Upper lobe of left lung (tissue), 4 donors: ENCODE measurements at regions not wholly inside any gene's neighbourhood (a gene's known extent, or its start where the extent isn't known, plus 50 kb on each side); places are given as distances from the start of the nearest gene placed in this dataset.

Source experiments
- CTCF ChIP-seq, 6 experiments: fragments of 450-650 bp in 4 of 6; fragments of 200-600 bp in 2 of 6; sonication (generic) in 2 of 6; IDR thresholded peaks; one replicate each; pipeline ENCODE4 v1.5.1; 2016 to 2019; ENCODE audit warnings: antibody characterized with exemption in 6 of 6
- POLR2A ChIP-seq, 4 donors: fragments of 450-650 bp; IDR thresholded peaks; one replicate each; pipeline ENCODE4 v1.5.1; 2016 to 2017; ENCODE audit warnings: antibody characterized with exemption in 4 of 4, mild to moderate bottlenecking in 2 of 4
- POLR2AphosphoS5 ChIP-seq, 2 donors: sonication (generic); formaldehyde crosslinking; IDR thresholded peaks; one replicate each; pipeline ENCODE4 v1.5.1; 2017; ENCODE audit warnings: antibody characterized with exemption in 2 of 2

DNA sequence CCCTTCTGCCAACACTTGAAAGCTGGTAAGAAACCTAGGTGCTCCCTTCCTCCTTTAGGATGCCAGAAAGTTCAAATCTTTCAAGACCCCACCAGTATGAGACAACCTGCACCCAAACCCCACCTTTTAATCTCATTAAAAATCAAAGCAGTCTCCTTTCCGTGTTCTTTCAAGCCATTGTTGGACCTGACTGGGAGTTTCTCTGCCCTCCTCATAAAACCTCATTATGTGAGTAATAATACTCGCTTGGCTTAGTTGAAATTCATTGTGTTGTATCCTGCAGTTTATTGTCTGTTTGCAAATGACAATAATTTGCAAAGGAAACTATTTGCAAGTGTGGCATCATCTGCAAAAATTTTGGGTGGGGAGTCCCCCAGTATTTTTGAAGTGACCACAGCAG is 133.2 kb upstream of the VEGFC start:
- TF ChIP-seq POLR2AphosphoS5 (IDR thresholded peaks at IDR 0.05) (no peak), CTCF (IDR thresholded peaks at IDR 0.05) (no peak), POLR2A (IDR thresholded peaks at IDR 0.05) (no peak)
